ENCODE measurements at regions not wholly inside any gene's neighbourhood (a gene's known extent, or its start where the extent isn't known, plus 50 kb on each side); places are given as distances from the start of the nearest gene placed in this dataset.

DNA sequence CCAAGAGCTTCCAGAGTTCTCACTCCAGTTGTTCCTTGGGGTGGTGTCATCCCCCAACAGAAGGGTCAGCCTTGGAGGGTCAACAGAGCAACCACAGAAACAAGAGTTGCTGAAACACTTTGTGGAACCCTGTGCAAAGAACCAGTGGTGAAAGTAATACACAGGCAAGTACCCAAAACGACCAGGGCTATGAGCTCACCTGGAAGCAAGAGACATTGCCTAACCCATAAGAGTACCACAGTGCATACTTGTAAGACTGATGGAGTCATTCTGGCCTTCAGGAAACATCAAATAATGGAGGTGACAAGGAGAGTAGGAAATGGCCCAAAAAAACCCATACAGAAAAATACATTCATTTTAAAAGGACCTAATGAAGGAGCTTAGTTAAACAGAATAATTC is 184.3 kb upstream of the TSC22D1 start:
- no peak for TF ChIP-seq CTCF (IDR thresholded peaks at IDR 0.05; ENCODE audit: extremely low read depth, insufficient read depth, missing control alignments)

DNA sequence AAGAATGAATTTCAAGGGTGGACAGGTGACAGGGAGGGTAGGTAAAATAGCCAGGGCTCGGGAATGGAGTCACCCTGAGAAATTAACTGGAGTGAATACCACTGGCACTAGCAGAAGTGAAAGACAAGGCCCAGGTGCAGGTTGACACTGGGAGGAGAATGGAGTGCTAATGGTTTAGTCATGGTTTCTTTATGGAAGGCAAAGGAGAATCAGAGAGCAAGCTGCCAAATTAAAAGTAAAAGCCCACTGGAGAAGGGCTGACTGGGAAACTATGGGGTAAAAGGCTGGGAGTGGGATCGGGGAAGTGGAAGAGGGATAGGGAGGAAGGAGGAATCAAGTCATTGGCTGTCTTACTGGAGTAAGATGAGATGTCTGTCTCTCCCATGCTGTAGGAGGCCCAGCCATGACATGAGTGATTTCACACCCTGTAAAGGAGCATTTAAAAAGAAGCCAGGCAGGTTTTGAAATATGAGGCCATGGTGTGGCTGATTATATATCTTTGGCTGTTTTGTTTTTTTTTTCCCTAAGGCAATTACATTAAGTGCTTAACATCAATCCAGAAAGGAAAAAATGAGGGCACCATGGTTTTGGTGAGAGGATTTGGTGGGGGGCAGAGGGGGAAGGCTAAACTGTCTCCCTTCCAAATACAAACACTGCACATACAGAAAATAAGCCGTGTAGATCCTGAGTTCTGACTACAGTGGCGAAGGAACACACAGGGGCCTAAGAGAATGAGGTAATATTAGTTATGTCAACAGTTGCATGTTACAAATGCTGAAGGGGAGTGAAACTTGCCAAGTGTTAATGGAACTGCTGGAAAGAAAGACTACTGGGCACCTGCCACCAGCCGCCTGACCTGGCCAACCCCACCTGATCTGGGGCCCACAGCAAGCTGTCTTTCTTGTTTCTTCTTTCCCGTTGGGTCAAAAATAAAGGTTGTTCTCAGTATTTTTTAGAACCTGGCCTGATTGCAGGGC is 183.5 kb upstream of the TSC22D1 start:
- no peak for TF ChIP-seq CTCF (IDR thresholded peaks at IDR 0.05; ENCODE audit: extremely low read depth, insufficient read depth, missing control alignments)

More for the DNA sequence above, 184.3 kb upstream of the TSC22D1 start:
- in situ Hi-C loops (cut with MboI; ENCODE audit: low pct_unique_long_range_greater_than_20kb, low sequenced_read_pairs, unreplicated experiment) = no loop called here
- DNase-seq (ENCODE audit: low spot score) = no peak

DNA sequence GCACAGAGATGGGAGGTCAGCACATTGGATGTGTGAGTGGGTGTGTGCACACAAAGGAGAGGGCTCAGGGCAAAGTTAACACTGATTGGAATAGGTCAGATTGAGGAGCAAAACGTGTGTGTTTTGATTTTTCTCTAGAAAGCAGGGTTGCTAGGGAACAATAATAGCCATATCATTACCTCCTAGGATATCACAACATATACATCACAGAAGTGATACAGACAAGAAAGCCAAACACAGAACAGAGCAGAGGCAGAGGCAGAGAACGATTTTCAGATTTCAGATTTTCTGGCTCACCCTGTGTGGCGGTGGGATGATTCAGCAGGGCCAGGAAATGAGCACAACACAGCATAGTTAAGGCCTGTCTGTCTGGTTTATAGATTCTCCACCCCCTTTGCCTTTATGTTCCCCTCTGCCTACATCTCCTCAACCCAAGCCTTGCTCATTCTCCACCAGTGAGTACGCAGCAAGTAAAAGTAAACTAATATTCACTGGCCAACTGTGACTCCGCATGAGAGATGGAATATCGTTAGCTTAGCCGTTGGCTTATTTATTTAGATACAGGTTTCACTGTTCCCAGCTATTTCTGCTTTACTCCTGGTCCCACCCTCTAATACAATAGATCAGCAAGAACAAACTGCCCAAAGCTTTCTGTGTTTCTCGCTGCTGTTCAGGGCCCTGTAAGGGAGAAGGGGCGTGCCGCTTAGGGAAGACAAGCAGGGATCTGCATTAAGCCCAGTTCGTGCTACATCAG is 182.7 kb upstream of the TSC22D1 start:
- TF ChIP-seq CTCF (IDR thresholded peaks at IDR 0.05; ENCODE audit: extremely low read depth, insufficient read depth, missing control alignments) = no peak
- DNase-seq (ENCODE audit: low spot score) = no peak
- in situ Hi-C loops (cut with MboI; ENCODE audit: low pct_unique_long_range_greater_than_20kb, low sequenced_read_pairs, unreplicated experiment) = no loop called here

More for the DNA sequence above, 183.5 kb upstream of the TSC22D1 start:
- no peak for DNase-seq (ENCODE audit: low spot score)
- in situ Hi-C loops (cut with MboI; ENCODE audit: low pct_unique_long_range_greater_than_20kb, low sequenced_read_pairs, unreplicated experiment) = no loop called here

DNA sequence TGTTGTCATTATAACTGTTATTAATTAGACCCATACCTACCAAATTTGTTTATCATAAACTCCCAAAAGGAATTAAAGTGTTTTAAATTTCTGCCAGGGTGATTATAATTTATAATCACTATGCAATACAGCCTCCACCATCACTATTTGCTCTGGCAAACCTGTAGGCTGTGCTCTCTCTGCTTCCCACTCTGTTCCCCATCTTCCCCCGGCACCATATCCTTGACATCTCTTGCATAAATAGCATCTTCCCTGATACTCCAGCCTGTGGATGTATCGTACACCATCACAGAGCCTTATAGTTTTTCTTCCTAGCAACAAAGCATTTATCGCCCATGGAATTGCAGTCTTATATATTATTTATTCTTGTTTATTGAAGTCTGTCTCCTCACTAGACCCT is 181.5 kb upstream of the TSC22D1 start:
- in situ Hi-C loops (cut with MboI; ENCODE audit: low pct_unique_long_range_greater_than_20kb, low sequenced_read_pairs, unreplicated experiment) = no loop called here
- no peak for DNase-seq (ENCODE audit: low spot score)
- no peak for TF ChIP-seq CTCF (IDR thresholded peaks at IDR 0.05; ENCODE audit: extremely low read depth, insufficient read depth, missing control alignments)

- no peak for TF ChIP-seq CTCF (IDR thresholded peaks at IDR 0.05; ENCODE audit: extremely low read depth, insufficient read depth, missing control alignments)
- in situ Hi-C loops (cut with MboI; ENCODE audit: low pct_unique_long_range_greater_than_20kb, low sequenced_read_pairs, unreplicated experiment) = no loop called here
- DNase-seq (ENCODE audit: low spot score) = no peak
These were observed 180.2 kb upstream of the TSC22D1 start for GRCh38 chr13:44756276-44756810.

DNA sequence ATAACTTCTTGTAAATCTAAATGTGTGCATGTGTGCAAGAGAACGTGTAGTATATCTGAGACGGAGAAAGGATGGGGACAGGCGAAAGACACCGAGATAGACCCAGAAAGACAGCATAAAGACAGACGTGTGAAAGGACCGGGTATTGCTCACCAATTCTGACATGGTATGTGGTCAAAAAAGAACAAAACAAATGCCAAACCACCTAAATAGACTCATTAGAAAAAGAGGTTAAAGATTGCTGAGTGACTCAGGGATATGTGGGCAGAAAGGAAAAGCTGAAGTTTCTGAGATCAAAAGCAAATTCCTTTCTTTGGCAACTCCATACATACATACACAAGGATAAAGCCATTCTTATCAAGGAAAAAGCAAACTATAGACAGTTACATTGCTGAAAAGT is 179.7 kb upstream of the TSC22D1 start:
- DNase-seq (ENCODE audit: low spot score) = no peak
- TF ChIP-seq CTCF (IDR thresholded peaks at IDR 0.05; ENCODE audit: extremely low read depth, insufficient read depth, missing control alignments) = no peak
- in situ Hi-C loops (cut with MboI; ENCODE audit: low pct_unique_long_range_greater_than_20kb, low sequenced_read_pairs, unreplicated experiment) = no loop called here
